ENCODE measurements at regions not wholly inside any gene's neighbourhood (a gene's known extent, or its start where the extent isn't known, plus 50 kb on each side); places are given as distances from the start of the nearest gene placed in this dataset.
A peak's percentile ranks its signal among the peaks of the same experiment; 100 is the strongest.
"Not testable (repeated sequence)": the region's sequence is repeated elsewhere in the genome, so short reads cannot be mapped to it uniquely, and the experiment has no call there.

DNA sequence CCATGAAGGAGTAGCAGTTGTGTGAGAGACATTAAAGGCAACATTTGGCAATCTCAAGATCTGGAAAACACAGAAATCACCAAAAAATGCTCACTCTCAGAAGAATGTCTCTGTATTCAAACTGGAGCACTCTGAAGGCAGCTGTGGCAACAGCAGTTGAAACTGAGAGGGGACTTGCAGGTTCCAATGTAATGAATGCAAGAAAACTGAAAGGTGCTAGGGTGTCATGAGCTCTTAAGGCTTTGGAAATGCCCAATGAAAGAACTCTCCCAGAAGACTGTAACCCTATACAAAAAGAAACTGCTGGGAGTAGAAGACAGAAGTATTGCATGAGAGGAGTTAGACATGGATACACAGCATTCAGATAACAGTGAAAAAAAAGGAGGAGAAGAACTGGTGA, 118.2 kb upstream of the HTR2C start:
- H3K27me3 ChIP-seq (replicated peaks; ENCODE audit: insufficient read depth, low read depth, low read length, poor library complexity) = peaks cover 19% of the 10 kb centered on the region
- DNase-seq (ENCODE audit: low spot score) = no peak

DNA sequence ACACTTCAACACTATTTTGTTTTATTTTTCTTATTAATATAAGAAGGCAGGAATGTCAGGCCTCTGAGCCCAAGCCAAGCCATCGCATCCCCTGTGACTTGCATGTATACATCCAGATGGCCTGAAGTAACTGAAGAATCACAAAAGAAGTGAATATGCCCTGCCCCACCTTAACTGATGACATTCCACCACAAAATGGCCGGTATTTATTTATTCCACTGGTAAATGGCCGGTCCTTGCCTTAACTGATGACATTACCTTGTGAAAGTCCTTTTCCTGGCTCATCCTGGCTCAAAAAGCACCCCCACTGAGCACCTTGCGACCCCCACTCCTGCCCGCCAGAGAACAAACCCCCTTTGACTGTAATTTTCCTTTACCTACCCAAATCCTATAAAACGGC, 111.9 kb upstream of the HTR2C start:
- H3K4me3 ChIP-seq (ENCODE audit: low read depth, low read length, poor library complexity, severe bottlenecking); DNase-seq (ENCODE audit: low spot score); H3K4me1 ChIP-seq (ENCODE audit: insufficient read depth, low read length, poor library complexity, severe bottlenecking); CTCF ChIA-PET; intact Hi-C loops (cut with micrococcal nuclease; ENCODE audit: unreplicated experiment); H3K36me3 ChIP-seq (ENCODE audit: insufficient read depth, low read length, poor library complexity, severe bottlenecking); POLR2A ChIA-PET (ENCODE audit: low non-redundant PET); H3K27me3 ChIP-seq (replicated peaks; ENCODE audit: insufficient read depth, low read depth, low read length, poor library complexity); BruUV-seq (replicated peaks); H3K27ac ChIP-seq (ENCODE audit: low read depth, low read length, poor library complexity, severe bottlenecking); H3K9me3 ChIP-seq (ENCODE audit: low read depth, low read length, poor library complexity, severe bottlenecking): not testable (repeated sequence)

More for the DNA sequence above, 118.2 kb upstream of the HTR2C start:
- TF ChIP-seq, protein P1, sequence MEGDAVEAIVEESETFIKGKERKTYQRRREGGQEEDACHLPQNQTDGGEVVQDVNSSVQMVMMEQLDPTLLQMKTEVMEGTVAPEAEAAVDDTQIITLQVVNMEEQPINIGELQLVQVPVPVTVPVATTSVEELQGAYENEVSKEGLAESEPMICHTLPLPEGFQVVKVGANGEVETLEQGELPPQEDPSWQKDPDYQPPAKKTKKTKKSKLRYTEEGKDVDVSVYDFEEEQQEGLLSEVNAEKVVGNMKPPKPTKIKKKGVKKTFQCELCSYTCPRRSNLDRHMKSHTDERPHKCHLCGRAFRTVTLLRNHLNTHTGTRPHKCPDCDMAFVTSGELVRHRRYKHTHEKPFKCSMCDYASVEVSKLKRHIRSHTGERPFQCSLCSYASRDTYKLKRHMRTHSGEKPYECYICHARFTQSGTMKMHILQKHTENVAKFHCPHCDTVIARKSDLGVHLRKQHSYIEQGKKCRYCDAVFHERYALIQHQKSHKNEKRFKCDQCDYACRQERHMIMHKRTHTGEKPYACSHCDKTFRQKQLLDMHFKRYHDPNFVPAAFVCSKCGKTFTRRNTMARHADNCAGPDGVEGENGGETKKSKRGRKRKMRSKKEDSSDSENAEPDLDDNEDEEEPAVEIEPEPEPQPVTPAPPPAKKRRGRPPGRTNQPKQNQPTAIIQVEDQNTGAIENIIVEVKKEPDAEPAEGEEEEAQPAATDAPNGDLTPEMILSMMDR (conservative IDR thresholded peaks at IDR 0.05; ENCODE audit: low read depth, low read length) = no peak
- H3K4me1 ChIP-seq (ENCODE audit: insufficient read depth, low read length, poor library complexity, severe bottlenecking) = no peaks in the 10 kb centered on the region
- no TSS peak for BruUV-seq (replicated peaks)
- H3K4me3 ChIP-seq (ENCODE audit: low read depth, low read length, poor library complexity, severe bottlenecking) = no peak overlapping the region
- H3K9me3 ChIP-seq (ENCODE audit: low read depth, low read length, poor library complexity, severe bottlenecking) = no peaks in the 10 kb centered on the region
- no peak overlapping the region for H3K27ac ChIP-seq (ENCODE audit: low read depth, low read length, poor library complexity, severe bottlenecking)
- intact Hi-C loops (cut with micrococcal nuclease; ENCODE audit: unreplicated experiment) = no loop called here
- POLR2A ChIA-PET (ENCODE audit: low non-redundant PET) = no interaction called here
- CTCF ChIA-PET = no interaction called here
- H3K36me3 ChIP-seq (ENCODE audit: insufficient read depth, low read length, poor library complexity, severe bottlenecking) = no peaks in the 10 kb centered on the region

DNA sequence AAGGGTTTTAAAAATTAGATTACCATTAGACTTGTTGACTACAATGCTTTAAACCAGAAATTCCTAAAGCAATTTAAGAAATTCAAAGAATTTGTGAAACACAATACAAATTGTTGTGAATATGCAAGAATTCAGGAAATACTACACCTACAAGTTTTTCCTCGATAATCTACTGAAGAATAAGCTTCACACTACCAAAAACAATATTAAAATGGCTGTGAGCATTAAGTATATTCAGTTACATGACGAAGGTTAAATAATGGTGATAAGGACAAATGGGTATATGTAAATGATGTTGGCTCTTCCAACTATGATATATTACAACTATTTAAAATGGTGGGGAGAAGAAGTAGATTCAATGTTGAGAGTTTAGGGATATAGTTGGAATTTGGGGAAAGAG, 111.1 kb upstream of the HTR2C start:
- no peaks in the 10 kb centered on the region for H3K4me1 ChIP-seq (ENCODE audit: insufficient read depth, low read length, poor library complexity, severe bottlenecking)
- intact Hi-C loops (cut with micrococcal nuclease; ENCODE audit: unreplicated experiment) = no loop called here
- H3K27ac ChIP-seq (ENCODE audit: low read depth, low read length, poor library complexity, severe bottlenecking) = no peak overlapping the region
- H3K4me3 ChIP-seq (ENCODE audit: low read depth, low read length, poor library complexity, severe bottlenecking) = no peak overlapping the region
- no peaks in the 10 kb centered on the region for H3K27me3 ChIP-seq (replicated peaks; ENCODE audit: insufficient read depth, low read depth, low read length, poor library complexity)
- no peaks in the 10 kb centered on the region for H3K9me3 ChIP-seq (ENCODE audit: low read depth, low read length, poor library complexity, severe bottlenecking)
- no peaks in the 10 kb centered on the region for H3K36me3 ChIP-seq (ENCODE audit: insufficient read depth, low read length, poor library complexity, severe bottlenecking)
- CTCF ChIA-PET = no interaction called here
- TF ChIP-seq, protein P1 (conservative IDR thresholded peaks at IDR 0.05; ENCODE audit: low read depth, low read length) = no peak
- no peak for TF ChIP-seq EZH2 (IDR thresholded peaks at IDR 0.05; ENCODE audit: borderline replicate concordance, low read depth, low read length, poor library complexity, severe bottlenecking)
- POLR2A ChIA-PET (ENCODE audit: low non-redundant PET) = no interaction called here
- no TSS peak for BruUV-seq (replicated peaks)
- no peak for DNase-seq (ENCODE audit: low spot score)

DNA sequence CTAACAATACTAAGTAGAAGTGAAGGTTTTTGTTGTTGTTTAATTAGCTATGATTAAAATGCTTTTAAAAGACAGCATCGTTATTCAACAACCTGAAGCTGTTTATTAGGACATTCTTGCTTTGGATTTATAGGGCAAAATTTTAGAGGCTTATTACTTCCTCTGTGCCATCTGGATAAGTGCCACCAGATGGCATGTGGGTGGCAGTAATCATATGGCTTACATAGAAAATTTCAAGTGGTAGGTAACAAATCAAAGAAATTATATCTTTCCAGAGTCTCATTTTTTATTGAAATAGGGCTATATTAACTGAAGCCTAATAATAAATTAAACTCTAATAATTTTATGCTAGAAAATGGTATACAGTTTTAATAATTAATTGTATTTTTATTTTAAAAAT, 83.3 kb upstream of the HTR2C start:
- Histone ChIP-seq H3K9me3 (ENCODE audit: low read depth, low read length, poor library complexity, severe bottlenecking) (no peaks in the 10 kb centered on the region), H3K4me1 (ENCODE audit: insufficient read depth, low read length, poor library complexity, severe bottlenecking) (no peaks in the 10 kb centered on the region), H3K27me3 (replicated peaks; ENCODE audit: insufficient read depth, low read depth, low read length, poor library complexity) (peaks cover 4% of the 10 kb centered on the region), H3K4me3 (ENCODE audit: low read depth, low read length, poor library complexity, severe bottlenecking) (no peak overlapping the region), H3K36me3 (ENCODE audit: insufficient read depth, low read length, poor library complexity, severe bottlenecking) (no peaks in the 10 kb centered on the region), H3K27ac (ENCODE audit: low read depth, low read length, poor library complexity, severe bottlenecking) (no peak overlapping the region)
- TF ChIP-seq, protein P1 (conservative IDR thresholded peaks at IDR 0.05; ENCODE audit: low read depth, low read length) = no peak
- ChIA-PET POLR2A (ENCODE audit: low non-redundant PET) (no interaction called here), CTCF (no interaction called here)
- intact Hi-C loops (cut with micrococcal nuclease; ENCODE audit: unreplicated experiment) = no loop called here
- DNase-seq (ENCODE audit: low spot score) = peak; percentile 0
- no TSS peak for BruUV-seq (replicated peaks)

Data from A673 (cell line).